ENCODE measurements at regions not wholly inside any gene's neighbourhood (a gene's known extent, or its start where the extent isn't known, plus 50 kb on each side); places are given as distances from the start of the nearest gene placed in this dataset.

DNA sequence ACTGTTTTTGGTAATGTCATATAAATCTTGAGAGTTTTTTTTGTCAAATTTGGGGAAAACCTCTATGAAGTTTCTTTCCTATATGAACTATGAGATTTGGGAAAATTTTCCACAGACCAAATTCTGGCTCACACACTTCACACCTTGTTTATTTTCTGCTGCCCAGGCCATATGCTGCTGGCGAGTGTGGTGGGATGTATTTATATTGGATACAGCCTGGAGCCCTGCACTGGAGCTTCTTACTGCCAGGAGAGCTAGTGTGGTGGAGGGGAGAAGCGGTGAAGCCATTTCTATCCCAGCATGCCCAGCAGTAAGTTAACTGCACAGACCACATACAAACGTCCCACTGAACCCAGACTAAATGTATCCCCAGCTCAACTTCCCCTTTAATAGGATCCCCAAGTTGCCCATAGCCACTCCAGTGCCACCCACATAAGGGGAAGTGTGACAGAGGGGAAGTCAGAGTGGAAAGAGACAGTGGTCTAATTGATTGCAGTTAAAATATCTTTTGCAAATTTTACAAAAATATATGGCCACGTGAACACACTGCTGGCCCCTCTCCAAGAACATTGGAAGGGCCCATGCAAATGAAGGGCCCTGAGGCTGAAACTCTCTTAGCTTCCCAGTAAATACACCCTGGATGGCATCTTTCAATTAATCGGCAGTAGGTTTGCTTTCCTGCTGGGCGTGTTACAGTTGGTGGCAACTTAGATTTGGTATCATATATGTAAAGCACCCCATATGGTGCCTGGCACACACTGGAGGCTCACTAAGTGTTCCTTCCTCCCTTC lies 146.6 kb upstream of the ITGA6 start:
- DNase-seq (ENCODE audit: low spot score): no peak

DNA sequence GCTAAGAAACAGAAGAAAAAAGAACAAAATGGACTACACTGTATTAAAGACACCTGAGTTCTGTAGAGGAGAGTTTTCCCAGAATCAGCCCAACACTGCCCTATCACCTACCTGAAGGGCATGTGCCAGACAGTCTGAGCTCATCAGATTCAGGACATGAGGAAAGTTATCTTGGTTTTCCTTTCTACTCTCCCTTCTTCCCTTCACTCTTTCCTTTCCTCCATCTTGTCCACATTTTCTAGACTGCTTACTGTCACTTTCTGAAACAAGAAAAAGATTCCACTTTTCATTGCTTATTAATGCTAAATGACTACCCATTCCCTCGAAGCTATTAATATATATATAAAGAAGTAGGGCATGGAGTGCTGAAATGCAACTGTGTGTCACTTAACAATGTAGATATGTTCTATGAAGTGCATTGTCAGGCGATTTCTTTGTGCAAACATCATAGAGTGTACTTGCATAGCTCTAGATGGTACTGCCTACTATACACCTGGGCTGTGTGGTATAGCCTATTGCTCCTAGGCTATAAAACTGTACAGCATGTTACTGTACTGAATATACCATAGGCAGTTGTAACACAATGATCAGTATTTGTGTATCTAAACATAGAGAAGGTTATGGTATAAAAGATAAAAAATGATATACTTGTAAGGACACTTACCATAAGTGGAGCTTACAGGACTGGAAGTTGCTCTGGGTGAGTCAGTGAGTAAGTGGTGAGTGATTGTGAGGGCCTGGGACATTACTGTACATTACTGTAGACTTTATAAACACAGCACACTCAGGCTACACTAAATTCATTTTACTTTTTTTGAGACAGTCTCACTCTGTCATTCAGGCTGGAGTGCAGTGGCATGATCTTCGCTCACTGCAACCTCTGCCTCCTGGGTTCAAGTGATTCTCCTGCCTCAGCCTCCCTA lies 145.5 kb upstream of the ITGA6 start:
- ATAC-seq (ENCODE audit: low FRiP score) (no peak), DNase-seq (ENCODE audit: low spot score) (no peak)
- TF ChIP-seq, protein P1, sequence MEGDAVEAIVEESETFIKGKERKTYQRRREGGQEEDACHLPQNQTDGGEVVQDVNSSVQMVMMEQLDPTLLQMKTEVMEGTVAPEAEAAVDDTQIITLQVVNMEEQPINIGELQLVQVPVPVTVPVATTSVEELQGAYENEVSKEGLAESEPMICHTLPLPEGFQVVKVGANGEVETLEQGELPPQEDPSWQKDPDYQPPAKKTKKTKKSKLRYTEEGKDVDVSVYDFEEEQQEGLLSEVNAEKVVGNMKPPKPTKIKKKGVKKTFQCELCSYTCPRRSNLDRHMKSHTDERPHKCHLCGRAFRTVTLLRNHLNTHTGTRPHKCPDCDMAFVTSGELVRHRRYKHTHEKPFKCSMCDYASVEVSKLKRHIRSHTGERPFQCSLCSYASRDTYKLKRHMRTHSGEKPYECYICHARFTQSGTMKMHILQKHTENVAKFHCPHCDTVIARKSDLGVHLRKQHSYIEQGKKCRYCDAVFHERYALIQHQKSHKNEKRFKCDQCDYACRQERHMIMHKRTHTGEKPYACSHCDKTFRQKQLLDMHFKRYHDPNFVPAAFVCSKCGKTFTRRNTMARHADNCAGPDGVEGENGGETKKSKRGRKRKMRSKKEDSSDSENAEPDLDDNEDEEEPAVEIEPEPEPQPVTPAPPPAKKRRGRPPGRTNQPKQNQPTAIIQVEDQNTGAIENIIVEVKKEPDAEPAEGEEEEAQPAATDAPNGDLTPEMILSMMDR (IDR thresholded peaks at IDR 0.05): no peak

More for the DNA sequence above, 146.6 kb upstream of the ITGA6 start:
- ATAC-seq (ENCODE audit: low FRiP score): no peak
- TF ChIP-seq, protein P1 (IDR thresholded peaks at IDR 0.05): no peak

DNA sequence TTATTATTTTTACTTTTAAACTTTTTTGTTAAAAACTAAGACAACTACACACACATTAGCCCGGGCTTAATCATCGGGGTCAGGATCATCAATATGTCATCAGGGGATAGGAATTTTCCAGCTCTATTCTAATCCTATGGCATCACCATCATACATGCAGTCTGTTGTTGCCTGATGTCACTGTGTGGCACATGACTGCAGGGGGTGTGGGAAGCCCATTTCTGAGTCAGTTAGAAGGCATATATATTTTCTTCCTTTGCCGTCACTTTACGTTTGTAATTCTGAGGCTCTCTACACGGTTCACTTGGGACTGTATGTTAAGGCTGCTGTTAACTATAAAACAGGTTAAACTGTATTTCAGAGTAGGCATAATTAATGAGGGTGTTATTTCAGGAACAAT lies 144.4 kb upstream of the ITGA6 start:
- DNase-seq (ENCODE audit: low spot score) (no peak), ATAC-seq (ENCODE audit: low FRiP score) (no peak)
- TF ChIP-seq, protein P1 (IDR thresholded peaks at IDR 0.05): no peak

DNA sequence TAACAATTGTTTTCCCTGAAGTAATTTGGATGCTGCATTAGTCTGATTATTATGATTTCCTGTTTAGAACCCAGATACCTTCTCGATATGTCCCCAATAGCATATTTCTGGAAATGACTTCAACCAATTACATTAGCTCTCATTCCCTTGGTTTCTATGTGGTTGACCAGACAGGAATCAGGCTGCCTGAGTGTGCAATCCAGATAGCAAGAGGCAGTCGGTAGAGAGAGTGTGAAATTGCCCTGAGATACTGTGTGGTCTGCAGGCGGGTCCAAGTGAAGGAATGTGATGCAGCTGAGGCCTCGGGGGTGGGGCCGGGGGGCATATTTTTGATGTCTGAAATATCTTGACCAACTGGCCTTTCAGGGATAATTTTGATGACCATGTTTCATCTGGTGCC lies 143.9 kb upstream of the ITGA6 start:
- TF ChIP-seq, protein P1 (IDR thresholded peaks at IDR 0.05): no peak
- DNase-seq (ENCODE audit: low spot score) (no peak), ATAC-seq (ENCODE audit: low FRiP score) (no peak)

DNA sequence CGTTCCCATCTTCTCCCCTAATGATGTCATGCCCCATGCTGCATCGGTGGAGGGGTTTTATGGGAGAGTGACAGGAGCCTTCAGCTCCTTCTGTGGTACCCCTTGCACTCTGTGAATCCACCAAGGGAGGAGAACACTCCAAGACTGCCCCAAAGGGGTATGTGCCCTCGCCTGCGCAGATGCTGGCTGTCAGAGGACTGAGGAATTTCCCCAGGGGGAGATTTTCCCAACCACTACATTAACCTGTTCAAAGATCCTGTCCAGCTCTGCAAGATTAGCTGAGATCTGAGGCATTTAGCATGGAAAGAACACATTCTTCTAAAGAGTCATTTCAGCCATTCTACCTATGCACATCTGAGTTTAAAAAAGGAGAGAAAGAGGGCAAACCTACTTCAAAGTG lies 143.2 kb upstream of the ITGA6 start:
- ATAC-seq (ENCODE audit: low FRiP score): no peak
- no peak for DNase-seq (ENCODE audit: low spot score)
- TF ChIP-seq, protein P1 (IDR thresholded peaks at IDR 0.05): no peak

DNA sequence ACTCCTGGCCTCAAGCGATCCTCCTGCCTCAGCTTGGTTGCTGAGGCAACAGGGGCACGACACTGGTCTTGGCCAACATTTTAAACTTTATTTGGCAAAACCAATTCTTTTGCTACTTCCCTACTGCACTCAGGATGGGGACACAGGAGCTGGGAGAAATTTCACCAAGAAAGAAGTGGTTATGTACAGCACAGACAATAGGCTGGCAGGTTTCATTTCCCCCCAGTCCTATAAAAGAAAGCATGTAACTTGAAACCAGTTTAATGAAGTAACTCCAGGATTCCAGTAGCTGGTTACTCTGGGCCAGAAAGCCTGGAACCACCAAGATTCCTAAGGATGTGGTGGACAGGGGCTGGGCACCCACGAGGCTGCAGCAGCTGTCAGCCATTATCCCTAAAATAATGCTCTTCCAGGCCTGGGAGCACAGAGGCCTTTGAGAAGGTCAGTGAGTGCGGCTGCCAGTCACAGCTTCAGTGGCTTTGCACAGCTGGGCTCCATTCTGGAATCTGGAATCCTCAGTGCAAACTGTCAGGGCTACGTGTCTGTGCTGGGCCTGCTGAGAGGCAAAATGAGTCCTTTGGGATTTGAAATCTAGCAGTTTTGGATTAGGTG lies 142.3 kb upstream of the ITGA6 start:
- no peak for DNase-seq (ENCODE audit: low spot score)
- TF ChIP-seq, protein P1 (IDR thresholded peaks at IDR 0.05): no peak
- no peak for ATAC-seq (ENCODE audit: low FRiP score)

Measured in omental fat pad (tissue), 3 donors.